SK-N-MC (cell line): ENCODE measurements at regions not wholly inside any gene's neighbourhood (a gene's known extent, or its start where the extent isn't known, plus 50 kb on each side); places are given as distances from the start of the nearest gene placed in this dataset.

Experiments
- EZH2 ChIP-seq: fragments of 200-600 bp; sonication (generic); IDR thresholded peaks from one replicate; pipeline ENCODE4 v1.6.1; 2017; ENCODE audit warnings: antibody characterized with exemption
- FOXP2 ChIP-seq: optimal IDR thresholded peaks from 2 replicates; pipeline ENCODE3; 2011; ENCODE audit warnings: mild to moderate bottlenecking, moderate library complexity; ENCODE audit not compliant: insufficient read depth; ENCODE audit errors: extremely low read length, control extremely low read depth
- POLR2AphosphoS5 ChIP-seq: IDR thresholded peaks from 2 replicates; pipeline ENCODE4 v1.6.1; 2012; ENCODE audit warnings: mild to moderate bottlenecking, low read depth, low read length, borderline replicate concordance

GRCh38 chr6:125357515-125358256 lies 55.9 kb upstream of the HDDC2 start:
- TF ChIP-seq POLR2AphosphoS5 (no peak), EZH2 (no peak), FOXP2 (no peak)
